Retinal pigment epithelial cell (primary cell): ENCODE measurements at regions not wholly inside any gene's neighbourhood (a gene's known extent, or its start where the extent isn't known, plus 50 kb on each side); places are given as distances from the start of the nearest gene placed in this dataset.
A peak's percentile ranks its signal among the peaks of the same experiment; 100 is the strongest.

ENCODE experiments used
- DNase-seq: peaks from one replicate; pipeline ENCODE4 v3.0.0-alpha.2; 2010; ENCODE audit warnings: low read depth
- H3K4me3 ChIP-seq: 2 replicates; pipeline ENCODE4 v1.5.1; 2011; ENCODE audit warnings: mild to moderate bottlenecking, low read length, control low read depth, moderate library complexity
- TF ChIP-seq, protein P1 (sequence below): conservative IDR thresholded peaks from 2 replicates; pipeline ENCODE4 v1.5.1; 2011; ENCODE audit warnings: low read depth, low read length, control low read depth, inconsistent platforms

DNA sequence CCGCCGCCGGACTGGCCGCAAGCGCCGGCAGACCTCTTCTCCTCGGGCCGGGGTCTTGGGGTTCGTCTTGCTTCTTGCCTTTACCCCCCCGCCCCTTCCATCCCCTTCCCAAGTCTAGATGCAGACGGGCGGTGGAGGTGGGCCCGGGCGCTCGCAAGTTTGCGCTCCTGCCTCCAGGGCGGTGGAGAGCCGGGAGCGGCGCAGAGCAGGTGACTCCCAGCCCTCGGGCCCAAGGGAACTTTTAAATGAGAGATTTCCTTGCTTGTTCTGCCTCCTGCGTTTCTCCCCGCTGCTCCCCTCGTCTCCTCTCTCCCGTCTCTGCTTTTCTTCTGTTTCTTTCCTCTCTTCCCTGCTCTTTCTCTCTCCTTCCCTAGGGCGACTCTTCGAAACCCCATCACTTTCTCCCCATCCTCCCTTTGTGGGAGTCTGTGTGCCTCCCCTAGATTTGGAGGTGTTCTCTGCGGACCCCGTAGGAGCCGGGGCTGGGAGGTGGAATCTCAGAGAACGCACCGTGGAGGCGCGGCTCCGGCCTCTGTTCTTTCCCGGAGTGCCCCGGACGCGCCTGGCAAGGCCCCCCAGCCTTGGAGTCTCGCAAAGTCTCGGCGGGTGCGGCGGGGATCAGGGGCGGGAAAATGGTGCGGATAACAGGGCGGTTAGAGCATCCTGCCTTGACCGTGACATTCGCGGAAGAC is 114.7 kb upstream of the MYL2 start:
- H3K4me3 ChIP-seq: no peak overlapping the region
- TF ChIP-seq, protein P1, sequence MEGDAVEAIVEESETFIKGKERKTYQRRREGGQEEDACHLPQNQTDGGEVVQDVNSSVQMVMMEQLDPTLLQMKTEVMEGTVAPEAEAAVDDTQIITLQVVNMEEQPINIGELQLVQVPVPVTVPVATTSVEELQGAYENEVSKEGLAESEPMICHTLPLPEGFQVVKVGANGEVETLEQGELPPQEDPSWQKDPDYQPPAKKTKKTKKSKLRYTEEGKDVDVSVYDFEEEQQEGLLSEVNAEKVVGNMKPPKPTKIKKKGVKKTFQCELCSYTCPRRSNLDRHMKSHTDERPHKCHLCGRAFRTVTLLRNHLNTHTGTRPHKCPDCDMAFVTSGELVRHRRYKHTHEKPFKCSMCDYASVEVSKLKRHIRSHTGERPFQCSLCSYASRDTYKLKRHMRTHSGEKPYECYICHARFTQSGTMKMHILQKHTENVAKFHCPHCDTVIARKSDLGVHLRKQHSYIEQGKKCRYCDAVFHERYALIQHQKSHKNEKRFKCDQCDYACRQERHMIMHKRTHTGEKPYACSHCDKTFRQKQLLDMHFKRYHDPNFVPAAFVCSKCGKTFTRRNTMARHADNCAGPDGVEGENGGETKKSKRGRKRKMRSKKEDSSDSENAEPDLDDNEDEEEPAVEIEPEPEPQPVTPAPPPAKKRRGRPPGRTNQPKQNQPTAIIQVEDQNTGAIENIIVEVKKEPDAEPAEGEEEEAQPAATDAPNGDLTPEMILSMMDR: no peak
- DNase-seq: no peak

DNA sequence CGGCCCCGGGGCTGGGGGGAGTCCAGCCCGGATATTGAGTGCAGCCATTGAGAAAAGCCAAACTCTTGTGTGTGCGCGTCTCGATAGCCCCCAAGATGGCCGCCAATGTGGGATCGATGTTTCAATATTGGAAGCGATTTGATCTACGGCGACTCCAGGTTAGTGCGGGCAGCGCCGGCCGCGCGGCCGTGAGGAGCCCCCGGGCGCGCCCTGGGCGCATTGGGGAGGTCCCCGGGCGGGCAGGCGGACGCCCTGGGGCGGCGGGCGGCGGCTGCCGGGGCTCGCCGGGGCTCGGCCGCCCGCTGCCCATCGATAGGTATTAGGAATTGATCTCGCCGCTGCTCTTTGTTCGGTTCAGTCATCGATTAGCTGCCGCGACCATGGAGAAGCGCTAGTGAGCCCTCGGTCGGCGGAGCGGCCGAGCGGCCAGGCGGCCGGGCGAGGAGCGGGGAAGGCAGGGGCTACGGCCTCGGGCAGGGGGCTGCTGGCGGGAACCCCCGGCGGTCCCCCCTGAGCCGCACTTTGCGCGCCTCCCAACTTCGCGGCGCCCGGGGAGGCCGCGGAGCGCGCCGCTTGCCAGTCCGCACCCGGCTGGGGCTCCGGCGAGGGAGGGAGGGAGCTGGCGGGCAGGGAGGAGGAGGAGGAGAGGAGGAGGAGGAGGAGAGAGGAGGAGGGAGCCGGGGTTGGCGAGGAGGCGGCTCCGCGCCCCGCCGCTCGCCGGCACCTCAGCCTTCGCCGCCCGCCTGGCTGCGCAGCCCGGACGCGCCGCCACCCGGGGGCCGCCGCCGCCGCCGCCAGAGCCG is 113.9 kb upstream of the MYL2 start, which contains the start of gene CUX2:
Gene CUX2, plus strand, starts transcription at position 83 of the 803 bp plus-strand sequence.
- H3K4me3 ChIP-seq: no peak within 1 kb of the TSS
- TF ChIP-seq, protein P1: no peak
- DNase-seq: no peak

DNA sequence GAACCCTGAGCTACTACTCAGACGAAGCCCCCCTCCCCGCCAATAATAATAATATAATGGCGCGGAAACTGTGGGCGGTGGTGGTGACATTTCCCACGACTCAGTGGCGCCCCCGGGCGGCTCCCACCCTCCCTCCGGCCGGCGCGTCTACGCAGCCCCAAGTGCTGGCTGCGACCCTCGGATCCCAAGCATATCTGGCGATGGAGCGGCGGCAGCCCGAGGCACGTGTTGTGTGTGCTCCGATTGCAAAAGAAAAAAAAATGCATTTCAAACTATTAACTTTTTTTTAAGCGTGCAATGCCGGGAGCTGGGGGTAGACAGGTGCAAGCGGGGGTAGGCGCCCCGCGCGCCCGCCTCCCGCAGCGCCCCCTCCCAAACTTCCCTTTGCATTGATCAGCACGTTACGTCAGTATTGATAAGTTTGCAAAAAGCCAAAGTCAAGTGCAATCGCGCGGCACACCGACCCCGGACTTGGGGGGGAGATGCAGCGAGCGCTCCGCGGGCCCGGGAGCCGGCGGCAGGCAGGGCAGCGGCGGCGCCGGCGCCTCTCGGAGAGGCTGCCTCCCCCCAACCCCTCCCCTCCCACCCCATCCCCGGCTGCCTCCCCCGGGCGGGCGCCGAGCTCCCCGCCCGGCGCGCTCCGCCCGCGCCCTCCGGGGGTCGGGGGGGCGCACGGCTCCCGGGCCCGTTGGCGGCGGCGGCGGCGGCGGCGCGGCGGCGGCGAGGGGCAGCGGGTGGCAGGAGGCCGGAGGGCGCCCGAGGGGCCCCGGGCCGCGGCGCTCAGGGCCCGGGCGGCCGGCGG is 113.1 kb upstream of the MYL2 start:
- no peak for DNase-seq
- no peak overlapping the region for H3K4me3 ChIP-seq
- TF ChIP-seq, protein P1: peak; percentile 20

DNA sequence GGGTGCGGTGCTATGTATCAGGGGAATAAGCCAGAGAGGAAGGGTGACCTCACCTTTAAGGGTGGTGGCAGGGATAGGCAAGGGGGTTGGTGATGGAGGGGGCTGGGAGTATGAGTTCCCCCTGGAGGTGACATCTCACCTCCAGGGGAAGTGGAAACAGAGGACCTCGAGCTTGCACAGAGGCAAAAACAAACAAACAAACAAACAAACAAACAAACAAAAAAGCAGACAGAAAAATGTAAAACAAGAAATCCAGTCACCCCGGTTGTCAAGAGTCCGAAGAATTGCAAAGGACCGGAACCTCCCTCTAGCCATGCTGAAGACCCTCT is 112.2 kb upstream of the MYL2 start:
- TF ChIP-seq, protein P1: no peak
- no peak for DNase-seq
- no peak overlapping the region for H3K4me3 ChIP-seq

DNA sequence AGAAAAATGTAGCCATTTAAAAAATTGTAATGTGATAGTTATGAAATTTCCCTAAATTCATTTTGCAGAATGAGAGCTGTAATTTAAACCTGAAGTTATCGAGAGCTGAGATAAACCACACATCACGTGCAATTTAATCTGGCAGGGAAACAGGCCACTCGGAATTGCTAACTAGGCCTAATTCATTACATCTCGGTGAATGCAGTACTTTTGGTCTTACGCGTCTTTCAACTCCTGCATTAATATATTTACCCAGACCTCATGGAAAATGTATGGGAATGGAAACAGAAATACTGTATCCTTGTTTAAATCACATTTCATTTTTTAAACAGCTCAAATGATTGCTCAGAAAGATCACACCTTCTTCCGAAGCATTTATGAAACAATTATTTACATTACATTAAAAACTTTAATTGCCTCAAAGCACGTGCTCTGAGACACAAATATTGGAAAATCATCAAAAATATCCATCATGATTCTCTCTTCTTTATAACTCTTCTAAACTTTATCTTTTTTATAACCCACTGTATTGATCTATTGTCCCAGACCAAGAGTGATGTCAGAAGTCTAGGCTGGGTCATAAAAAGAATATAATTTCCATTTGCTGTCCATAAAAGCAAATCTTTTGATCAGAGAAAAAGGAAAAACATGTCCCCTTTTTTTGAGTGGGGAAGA is 111.7 kb upstream of the MYL2 start:
- H3K4me3 ChIP-seq: no peak overlapping the region
- DNase-seq: no peak
- TF ChIP-seq, protein P1: no peak

DNA sequence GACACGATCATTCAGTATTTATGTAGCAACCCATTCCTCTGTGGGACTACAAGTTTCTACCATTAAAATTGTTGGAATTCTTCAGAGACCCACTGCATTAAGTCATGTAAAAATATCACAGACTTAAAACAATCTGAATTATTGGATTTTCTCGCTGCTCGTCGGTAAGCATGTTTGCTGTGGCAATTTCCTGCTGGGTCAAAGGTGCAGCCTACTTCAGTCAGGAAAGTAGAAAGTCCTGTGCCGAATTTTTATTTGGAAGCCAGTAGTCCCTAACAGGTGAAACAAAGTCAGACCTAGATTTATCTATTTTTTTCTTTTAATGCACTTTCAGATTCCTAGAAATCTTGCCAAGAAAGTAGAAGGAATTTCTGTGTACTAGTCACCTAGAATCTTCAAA is 110.4 kb upstream of the MYL2 start:
- TF ChIP-seq, protein P1: no peak
- no peak for DNase-seq
- no peak overlapping the region for H3K4me3 ChIP-seq
